Bronchial epithelial cell (primary cell): ENCODE measurements at regions not wholly inside any gene's neighbourhood (a gene's known extent, or its start where the extent isn't known, plus 50 kb on each side); places are given as distances from the start of the nearest gene placed in this dataset.

Source experiments
- DNase-seq: peaks from one replicate; pipeline ENCODE4 v3.0.0-alpha.2; 2010; ENCODE audit warnings: low read depth
- FAIRE-seq: peaks from 2 replicates; lab custom pipeline; 2011; peaks lifted over from hg19 to GRCh38; lab: Jason Lieb, UNC
- H3K27me3 ChIP-seq: 2 replicates; pipeline ENCODE4 v1.5.1; 2011; ENCODE audit warnings: low read length; ENCODE audit not compliant: control insufficient read depth, insufficient read depth
- H3K36me3 ChIP-seq: 2 replicates; pipeline ENCODE4 v1.5.1; 2011; ENCODE audit warnings: low read length; ENCODE audit not compliant: control insufficient read depth, insufficient read depth
- H3K4me3 ChIP-seq: 2 replicates; pipeline ENCODE4 v1.5.1; 2011; ENCODE audit warnings: mild to moderate bottlenecking, low read depth, low read length, control low read depth
- CTCF ChIP-seq: IDR thresholded peaks from 2 replicates; pipeline ENCODE4 v1.5.1; 2011; ENCODE audit warnings: mild to moderate bottlenecking, moderate library complexity, low read length, control low read depth, inconsistent platforms; ENCODE audit not compliant: insufficient read depth, severe bottlenecking

GRCh38 chr1:75673885-75674284, 50.6 kb upstream of the ACADM start:
- no peak overlapping the region for H3K4me3 ChIP-seq
- H3K36me3 ChIP-seq = no peaks in the 10 kb centered on the region
- no peak for DNase-seq
- no peak for TF ChIP-seq CTCF
- no peaks in the 10 kb centered on the region for H3K27me3 ChIP-seq
- FAIRE-seq = no peak
